DOHH2 (cell line): ENCODE measurements at regions not wholly inside any gene's neighbourhood (a gene's known extent, or its start where the extent isn't known, plus 50 kb on each side); places are given as distances from the start of the nearest gene placed in this dataset.

Experiments used
- CTCF ChIP-seq: fragments of 200-600 bp; sonication (generic); IDR thresholded peaks from one replicate; pipeline ENCODE4 v1.5.1; 2014; ENCODE audit warnings: antibody characterized with exemption, mild to moderate bottlenecking, low read depth, low read length; ENCODE audit not compliant: poor library complexity, severe bottlenecking
- EZH2phosphoT487 ChIP-seq: fragments of 200-600 bp; sonication (generic); IDR thresholded peaks from 2 replicates; pipeline ENCODE4 v1.6.1; 2017; ENCODE audit warnings: borderline replicate concordance, mild to moderate bottlenecking, antibody characterized with exemption, low read length, moderate library complexity, mixed read lengths

GRCh38 chr9:11686733-11687132 is 1006.5 kb upstream of the TYRP1 start:
- TF ChIP-seq CTCF (no peak), EZH2phosphoT487 (no peak)
